ENCODE measurements at regions not wholly inside any gene's neighbourhood (a gene's known extent, or its start where the extent isn't known, plus 50 kb on each side); places are given as distances from the start of the nearest gene placed in this dataset.
"Not testable (repeated sequence)": the region's sequence is repeated elsewhere in the genome, so short reads cannot be mapped to it uniquely, and the experiment has no call there.

- Mint-ChIP-seq H3K36me3 (ENCODE audit: low read depth) (no peaks in the 10 kb centered on the region), H3K4me1 (peaks cover 19% of the 10 kb centered on the region), H3K9me3 (no peaks in the 10 kb centered on the region), H3K27ac (ENCODE audit: unreplicated experiment) (no peak overlapping the region), H3K4me3 (no peak overlapping the region), H3K27me3 (ENCODE audit: low read depth) (no peaks in the 10 kb centered on the region)
- TF ChIP-seq CTCF (conservative IDR thresholded peaks at IDR 0.05), result no peak
- DNase-seq (ENCODE audit: low read depth, low spot score), result no peak
These were observed 265.5 kb downstream of the PTH2R start for GRCh38 chr2:208671886-208672680.

DNA sequence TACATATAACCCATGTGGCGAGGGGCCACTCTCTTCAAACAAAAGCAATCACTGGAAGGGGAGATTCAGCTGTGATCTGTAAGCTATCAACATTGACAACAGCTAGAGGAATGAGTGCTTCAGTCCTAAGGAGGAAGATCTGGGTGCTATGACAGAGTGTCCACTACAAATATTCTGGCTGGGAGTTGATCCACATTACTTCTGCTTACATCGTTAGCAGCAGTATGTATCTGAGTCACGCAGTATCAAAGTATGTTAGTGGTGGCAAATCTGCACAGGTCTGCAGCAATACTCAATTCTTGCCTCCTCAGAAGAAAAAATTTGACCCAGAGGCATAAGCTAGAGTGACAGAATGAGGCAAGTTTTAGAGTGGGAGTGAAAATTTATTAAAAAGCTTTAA lies 267.0 kb downstream of the PTH2R start:
- Mint-ChIP-seq H3K27ac (ENCODE audit: unreplicated experiment) (no peak overlapping the region), H3K4me1 (peaks cover 19% of the 10 kb centered on the region), H3K36me3 (ENCODE audit: low read depth) (no peaks in the 10 kb centered on the region), H3K9me3 (no peaks in the 10 kb centered on the region), H3K27me3 (ENCODE audit: low read depth) (no peaks in the 10 kb centered on the region), H3K4me3 (no peak overlapping the region)
- TF ChIP-seq CTCF (conservative IDR thresholded peaks at IDR 0.05), result no peak
- no peak for DNase-seq (ENCODE audit: low read depth, low spot score)

GRCh38 chr2:208674919-208675318 lies 268.3 kb downstream of the PTH2R start:
- no peak overlapping the region for H3K4me3 Mint-ChIP-seq
- no peak overlapping the region for H3K27ac Mint-ChIP-seq (ENCODE audit: unreplicated experiment)
- peaks cover 19% of the 10 kb centered on the region for H3K4me1 Mint-ChIP-seq
- no peak for TF ChIP-seq CTCF (conservative IDR thresholded peaks at IDR 0.05)
- DNase-seq (ENCODE audit: low read depth, low spot score), result no peak
- H3K36me3 Mint-ChIP-seq (ENCODE audit: low read depth), result no peaks in the 10 kb centered on the region
- peaks cover 2% of the 10 kb centered on the region for H3K27me3 Mint-ChIP-seq (ENCODE audit: low read depth)
- no peaks in the 10 kb centered on the region for H3K9me3 Mint-ChIP-seq

GRCh38 chr2:208685929-208686328 lies 279.3 kb downstream of the PTH2R start:
- DNase-seq (ENCODE audit: low read depth, low spot score); H3K4me3 Mint-ChIP-seq; H3K36me3 Mint-ChIP-seq (ENCODE audit: low read depth); H3K4me1 Mint-ChIP-seq; H3K27me3 Mint-ChIP-seq (ENCODE audit: low read depth); H3K27ac Mint-ChIP-seq (ENCODE audit: unreplicated experiment): not testable (repeated sequence)
- peaks cover 15% of the 10 kb centered on the region for H3K9me3 Mint-ChIP-seq

DNA sequence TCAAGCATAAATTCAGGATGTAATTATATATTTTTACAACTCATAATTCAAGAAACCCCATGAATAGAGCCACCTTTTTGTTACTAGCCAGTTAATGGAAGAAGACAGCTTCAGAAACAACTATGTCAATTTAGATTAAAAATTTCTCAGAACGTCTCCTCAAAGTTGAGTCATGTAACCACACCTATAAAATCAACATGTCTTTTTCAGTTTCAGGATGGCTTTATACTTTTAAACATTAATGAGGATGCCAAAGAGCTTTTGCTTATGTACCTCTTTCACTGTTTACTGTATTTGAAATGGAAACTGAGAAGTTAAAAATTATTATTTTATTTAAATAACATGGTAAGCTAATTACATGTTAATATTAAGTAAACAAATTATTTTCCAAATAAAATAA lies 280.1 kb downstream of the PTH2R start:
- H3K27me3 Mint-ChIP-seq (ENCODE audit: low read depth), result no peaks in the 10 kb centered on the region
- no peak for TF ChIP-seq CTCF (conservative IDR thresholded peaks at IDR 0.05)
- no peaks in the 10 kb centered on the region for H3K36me3 Mint-ChIP-seq (ENCODE audit: low read depth)
- H3K4me1 Mint-ChIP-seq, result no peaks in the 10 kb centered on the region
- H3K27ac Mint-ChIP-seq (ENCODE audit: unreplicated experiment), result no peak overlapping the region
- no peak overlapping the region for H3K4me3 Mint-ChIP-seq
- peaks cover 12% of the 10 kb centered on the region for H3K9me3 Mint-ChIP-seq
- DNase-seq (ENCODE audit: low read depth, low spot score), result no peak

DNA sequence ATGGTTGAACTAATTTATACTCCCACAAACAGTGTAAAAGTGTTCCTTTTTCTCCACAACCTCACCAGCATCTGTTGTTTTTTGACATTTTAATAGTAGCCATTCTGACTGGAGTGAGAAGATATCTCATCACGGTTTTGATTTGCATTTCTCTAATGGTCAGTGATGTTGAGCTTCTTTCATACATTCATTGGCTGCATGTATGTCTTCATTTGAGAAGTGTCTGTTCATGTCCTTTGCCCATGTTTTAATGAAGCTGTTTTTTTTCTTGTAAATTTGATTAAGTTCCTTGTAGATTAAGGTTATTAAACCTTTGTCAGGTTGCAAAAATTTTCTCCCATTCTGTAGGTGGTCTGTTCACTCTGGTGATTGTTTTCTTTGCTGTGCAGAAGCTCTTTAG lies 281.1 kb downstream of the PTH2R start:
- not testable (repeated sequence) for H3K27ac Mint-ChIP-seq (ENCODE audit: unreplicated experiment); DNase-seq (ENCODE audit: low read depth, low spot score); H3K4me1 Mint-ChIP-seq; H3K4me3 Mint-ChIP-seq; H3K27me3 Mint-ChIP-seq (ENCODE audit: low read depth); H3K36me3 Mint-ChIP-seq (ENCODE audit: low read depth); H3K9me3 Mint-ChIP-seq

Measured in neural crest cell (in vitro differentiated cells).